ENCODE measurements at regions not wholly inside any gene's neighbourhood (a gene's known extent, or its start where the extent isn't known, plus 50 kb on each side); places are given as distances from the start of the nearest gene placed in this dataset.

DNA sequence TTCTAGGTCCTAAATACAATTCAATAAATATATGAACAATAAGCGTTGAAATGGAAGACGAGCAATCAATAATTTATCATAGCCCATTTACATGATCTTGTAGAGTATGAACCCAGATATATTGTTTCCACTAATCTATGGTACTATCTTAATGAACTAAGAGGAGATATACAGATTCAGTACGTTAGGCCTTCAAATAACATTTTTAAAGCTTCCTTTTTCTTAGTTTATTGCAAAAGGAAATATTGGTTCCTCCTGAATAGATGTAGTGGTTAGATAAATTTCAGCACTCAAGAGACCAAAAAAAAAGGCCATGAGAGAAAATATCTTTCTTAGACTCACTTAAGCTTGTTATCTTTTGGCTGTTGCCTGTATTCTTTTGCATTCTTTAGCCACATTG, 147.5 kb upstream of the PITX2 start:
- DNase-seq (ENCODE audit: low read depth in 2 of 3, low spot score in 2 of 3) = no peak

DNA sequence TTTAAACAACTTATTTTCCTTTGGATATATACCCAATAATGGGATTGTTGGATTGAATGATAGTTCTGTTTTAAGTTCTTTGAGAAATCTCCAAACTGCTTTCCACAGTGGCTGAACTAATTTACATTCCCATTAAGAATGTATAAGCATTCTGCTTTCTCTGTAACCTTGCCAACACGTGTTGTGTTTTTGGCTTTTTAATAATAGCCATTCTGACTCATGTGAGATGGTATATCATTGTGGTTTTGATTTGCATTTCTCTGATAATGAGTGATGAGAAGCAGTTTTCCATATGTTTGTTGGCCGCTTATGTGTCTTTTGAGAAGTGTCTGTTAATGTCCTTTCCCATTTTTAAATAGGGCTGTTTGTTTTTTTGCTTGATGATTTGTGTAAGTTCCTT, 155.6 kb upstream of the PITX2 start:
- DNase-seq (ENCODE audit: low read depth in 2 of 3, low spot score in 2 of 3) = no peak

DNA sequence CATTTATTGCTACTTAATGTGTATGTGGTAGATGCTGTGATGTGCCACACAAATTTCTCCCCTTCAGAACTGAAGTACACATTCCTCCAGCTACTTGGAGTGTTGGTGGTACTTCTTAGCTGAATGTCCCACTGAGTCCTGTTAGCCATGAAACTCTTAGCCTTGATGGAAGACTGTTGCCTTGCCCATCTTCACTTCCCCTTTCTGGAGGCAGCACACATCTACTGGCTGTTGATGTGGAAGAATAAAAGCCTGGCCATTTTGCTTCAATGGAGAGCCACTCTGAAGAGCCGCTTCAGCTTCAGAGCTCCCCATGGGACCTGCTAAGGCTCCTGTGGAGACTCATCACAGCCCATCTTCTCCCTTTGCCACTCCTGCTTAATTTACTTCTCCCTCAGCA, 157.7 kb upstream of the PITX2 start:
- no peak for DNase-seq (ENCODE audit: low read depth in 2 of 3, low spot score in 2 of 3)

- DNase-seq (ENCODE audit: low read depth in 2 of 3, low spot score in 2 of 3) = no peak
These were observed 159.1 kb upstream of the PITX2 start for GRCh38 chr4:110781944-110782343.

DNA sequence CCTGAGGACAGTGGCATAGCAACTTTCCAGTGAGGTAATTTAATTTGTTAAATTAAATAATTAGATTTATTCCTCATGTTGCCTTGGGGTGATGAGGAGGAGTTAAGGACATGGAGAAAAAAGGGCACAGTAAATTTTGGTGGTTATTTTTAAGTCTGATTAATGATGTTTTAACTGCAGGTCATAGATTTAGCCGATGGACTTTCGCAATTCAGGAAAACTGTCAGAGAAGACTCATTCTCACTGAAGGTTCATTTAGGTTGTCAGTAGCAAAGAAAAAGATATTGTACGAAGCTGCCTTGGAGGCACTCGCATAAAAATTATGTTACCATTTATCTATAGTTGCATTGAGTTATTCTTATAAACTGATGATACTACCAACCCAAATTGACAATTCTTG, 164.2 kb upstream of the PITX2 start:
- DNase-seq (ENCODE audit: low read depth in 2 of 3, low spot score in 2 of 3) = no peak

DNA sequence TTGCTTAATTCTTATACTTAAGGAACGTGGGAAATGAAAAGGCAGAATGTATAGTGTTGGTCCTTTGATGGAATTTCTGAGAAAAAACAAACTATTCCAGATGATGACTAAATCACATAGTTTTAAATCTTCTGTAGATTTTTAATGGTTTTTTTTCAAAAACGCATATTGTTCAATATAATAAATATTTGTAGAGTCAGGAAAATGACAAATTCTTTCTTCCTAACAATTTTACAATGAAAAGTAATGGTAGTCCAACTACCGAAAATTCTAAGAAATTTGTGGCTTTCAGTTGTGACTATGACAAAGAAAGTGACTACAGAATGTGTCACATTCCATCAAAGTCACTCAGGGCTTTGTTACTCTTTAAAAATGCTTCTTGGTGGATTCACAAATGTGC, 164.8 kb upstream of the PITX2 start:
- no peak for DNase-seq (ENCODE audit: low read depth in 2 of 3, low spot score in 2 of 3)

- no peak for DNase-seq (ENCODE audit: low read depth in 2 of 3, low spot score in 2 of 3)
These were observed 165.4 kb upstream of the PITX2 start for GRCh38 chr4:110788302-110788701.

DNA sequence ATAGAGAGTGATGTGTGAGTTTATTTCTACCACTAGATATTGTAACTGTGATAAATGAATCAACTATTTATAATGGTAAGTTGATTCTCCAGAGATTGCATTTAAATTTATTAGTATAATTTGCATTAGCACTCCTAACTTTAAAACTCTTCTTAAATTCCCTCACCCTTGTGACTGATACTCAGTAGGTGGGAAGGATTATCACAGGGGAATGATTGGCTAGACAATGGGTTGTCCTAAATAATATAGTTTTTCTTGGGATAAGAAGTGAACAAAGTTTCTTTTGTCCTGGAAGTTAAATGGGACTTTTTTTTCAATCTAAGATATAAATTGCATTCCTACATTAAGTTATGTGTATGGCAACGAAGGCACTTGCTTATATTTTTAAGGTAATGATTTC, 169.2 kb upstream of the PITX2 start:
- no peak for DNase-seq (ENCODE audit: low read depth in 2 of 3, low spot score in 2 of 3)

DNA sequence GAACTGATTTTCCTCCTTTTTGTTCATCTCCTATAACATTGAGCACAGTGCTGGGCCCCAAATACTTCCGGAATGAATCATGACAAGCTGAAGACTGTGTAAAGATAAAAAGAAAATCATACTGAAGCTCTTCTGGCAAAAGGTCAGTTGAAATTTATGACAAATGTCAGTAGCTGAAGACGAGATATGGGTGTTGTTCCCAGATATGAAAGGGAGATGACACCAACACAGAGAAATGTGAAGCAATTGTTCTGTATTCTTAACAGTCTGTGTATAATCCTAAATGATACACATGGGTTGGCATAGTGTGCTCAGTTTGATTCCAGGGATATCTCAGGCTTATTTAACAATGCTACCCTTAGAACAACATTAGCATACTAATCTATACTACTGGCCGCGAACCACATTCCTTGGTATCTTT, 170.5 kb upstream of the PITX2 start:
- no peak for DNase-seq (ENCODE audit: low read depth in 2 of 3, low spot score in 2 of 3)

- DNase-seq (ENCODE audit: low read depth in 2 of 3, low spot score in 2 of 3) = no peak
These were observed 171.1 kb upstream of the PITX2 start for GRCh38 chr4:110793890-110794554.

GRCh38 chr4:110795971-110796370, 173.1 kb upstream of the PITX2 start:
- no peak for DNase-seq (ENCODE audit: low read depth in 2 of 3, low spot score in 2 of 3)

DNA sequence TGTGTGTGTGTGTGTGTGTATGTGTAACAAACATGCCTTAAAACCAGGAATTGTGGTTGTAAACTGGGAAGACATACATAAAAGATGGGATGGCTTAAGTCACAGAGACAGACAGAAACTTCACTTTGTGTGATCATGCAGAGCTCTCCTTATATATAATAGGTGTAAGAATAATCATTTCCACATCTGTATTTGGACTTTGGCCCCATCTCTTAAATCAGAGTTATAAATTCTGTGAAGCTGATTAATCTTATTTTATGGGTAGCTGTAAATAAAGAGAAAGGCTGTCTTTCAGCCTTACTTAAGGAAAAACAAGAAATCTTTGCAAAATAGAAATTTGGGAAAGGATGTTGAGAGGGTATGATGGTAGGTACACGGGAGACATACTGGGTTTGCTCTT, 174.6 kb upstream of the PITX2 start:
- no peak for DNase-seq (ENCODE audit: low read depth in 2 of 3, low spot score in 2 of 3)

DNA sequence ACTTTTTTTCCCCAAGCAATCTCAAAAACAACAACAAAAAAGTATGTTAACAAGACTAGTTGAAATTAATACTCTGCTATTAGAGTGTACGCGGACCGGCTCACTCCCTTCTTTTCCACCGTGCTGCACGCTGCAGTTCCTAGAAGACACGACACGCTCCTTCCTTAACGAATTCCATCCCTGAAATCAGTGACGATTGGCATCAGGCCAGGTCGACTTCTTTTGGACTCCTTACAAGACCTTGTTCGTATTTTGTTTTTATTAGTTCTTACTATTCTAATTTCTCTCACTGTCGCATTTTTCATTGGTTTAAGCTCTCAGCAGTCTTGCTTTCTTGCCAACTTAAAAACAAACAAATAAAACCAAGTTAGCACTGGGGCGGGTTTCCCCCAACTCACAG, 175.8 kb upstream of the PITX2 start:
- no peak for DNase-seq (ENCODE audit: low read depth in 2 of 3, low spot score in 2 of 3)

- DNase-seq (ENCODE audit: low read depth in 2 of 3, low spot score in 2 of 3) = no peak
These were observed 176.3 kb upstream of the PITX2 start for GRCh38 chr4:110799211-110799610.

- no peak for DNase-seq (ENCODE audit: low read depth in 2 of 3, low spot score in 2 of 3)
These were observed 178.7 kb upstream of the PITX2 start for GRCh38 chr4:110801591-110801990.

DNA sequence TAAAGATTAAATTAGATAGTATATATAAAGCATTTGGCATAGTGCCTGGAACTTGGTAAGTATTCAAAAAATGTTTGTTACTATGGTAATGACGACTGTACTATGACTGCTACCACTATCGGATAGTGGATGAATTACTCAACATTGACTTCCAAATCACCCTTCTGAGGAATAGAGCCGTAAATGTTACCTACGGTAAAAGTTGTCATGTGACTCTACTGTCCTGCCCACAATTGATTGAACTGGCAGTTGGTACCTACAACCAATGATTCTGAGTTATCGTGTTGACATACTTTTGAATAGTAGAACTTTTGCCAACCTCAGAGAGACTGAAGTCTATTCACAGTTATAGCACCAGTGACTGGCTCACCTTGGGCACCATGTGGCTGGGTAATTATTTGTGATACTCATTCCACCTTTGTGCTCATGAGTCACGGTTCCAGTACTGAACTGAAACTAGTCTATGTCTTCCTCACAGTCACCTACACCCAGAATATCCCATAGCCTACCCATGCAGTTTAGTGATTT, 185.5 kb upstream of the PITX2 start:
- DNase-seq (ENCODE audit: low read depth in 2 of 3, low spot score in 2 of 3) = no peak

DNA sequence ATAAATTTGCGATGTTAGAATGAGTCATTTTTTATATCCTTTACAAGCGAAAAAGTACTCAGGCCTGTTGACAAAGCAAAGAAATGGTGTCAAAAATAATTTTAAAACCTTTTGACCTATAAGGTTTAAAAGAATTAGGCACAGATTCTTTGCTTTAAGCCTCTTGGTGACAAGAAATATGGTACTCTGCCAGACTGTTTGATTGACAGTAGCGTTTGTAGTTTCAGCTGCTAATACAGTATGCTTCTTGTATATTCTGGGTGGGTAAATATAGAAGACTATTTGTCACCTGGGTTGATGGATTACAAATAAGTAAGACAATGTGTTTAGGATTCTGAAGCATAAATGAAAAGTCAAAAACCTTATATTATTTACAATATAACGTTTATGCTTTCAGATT, 193.1 kb upstream of the PITX2 start:
- no peak for DNase-seq (ENCODE audit: low read depth in 2 of 3, low spot score in 2 of 3)

GRCh38 chr4:110816367-110816766, 193.5 kb upstream of the PITX2 start:
- DNase-seq (ENCODE audit: low read depth in 2 of 3, low spot score in 2 of 3) = no peak

DNA sequence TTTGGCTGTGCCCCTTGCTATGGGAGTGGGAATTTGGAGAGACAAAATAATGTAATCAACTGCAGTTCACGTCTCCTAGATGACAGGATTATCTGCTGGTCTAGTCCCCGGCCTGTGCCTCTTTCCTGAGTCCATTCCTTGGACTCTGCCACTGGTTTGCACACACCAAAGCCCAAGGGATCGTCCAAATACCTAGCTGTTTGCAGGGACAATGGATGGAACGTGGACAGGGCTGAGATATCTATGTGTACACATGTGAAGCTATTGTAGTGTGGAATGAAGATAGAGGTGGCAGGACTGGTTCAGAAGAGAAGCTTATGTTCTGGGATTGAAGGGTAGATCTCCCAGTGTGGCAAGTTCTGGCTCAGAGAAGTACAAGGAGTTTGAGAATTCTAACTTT, 198.3 kb upstream of the PITX2 start:
- no peak for DNase-seq (ENCODE audit: low read depth in 2 of 3, low spot score in 2 of 3)

DNA sequence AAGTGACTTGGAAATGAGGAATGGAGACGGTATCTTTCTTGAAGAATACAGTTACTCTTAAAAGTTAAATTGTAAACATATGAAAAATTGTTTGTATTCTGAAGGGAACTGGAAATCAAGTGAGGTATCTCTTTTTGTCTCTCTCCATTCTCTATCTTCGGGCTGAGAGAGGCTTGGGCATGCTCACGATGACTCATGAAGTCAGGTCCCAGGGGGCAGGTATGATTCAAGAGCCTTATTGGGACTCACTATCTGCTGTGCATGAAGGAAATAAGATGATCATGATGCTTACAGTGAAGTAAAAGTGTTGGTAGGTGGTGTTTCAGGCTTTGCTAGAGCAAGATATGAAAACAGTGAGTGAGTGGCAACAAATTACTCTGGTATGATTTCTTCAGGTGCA, 200.4 kb upstream of the PITX2 start:
- no peak for DNase-seq (ENCODE audit: low read depth in 2 of 3, low spot score in 2 of 3)

DNA sequence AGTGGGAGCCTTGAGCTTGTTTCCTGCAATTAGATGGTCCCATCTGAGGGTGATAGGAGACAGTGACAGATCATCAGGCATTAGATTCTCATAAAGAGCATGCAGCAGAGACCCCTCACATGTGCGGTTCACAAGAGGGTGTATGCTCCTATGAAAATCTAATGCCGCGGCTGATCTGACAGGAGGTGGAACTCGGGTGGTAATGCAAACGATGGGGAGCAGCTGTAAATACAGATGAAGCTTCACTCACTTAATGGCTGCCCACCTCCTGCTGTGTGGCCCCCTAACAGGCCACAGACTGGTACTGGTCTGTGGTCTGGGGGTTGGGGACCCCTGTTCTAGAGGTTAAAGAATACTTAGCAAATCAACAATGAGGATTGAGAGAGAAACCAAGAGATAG, 201.5 kb upstream of the PITX2 start:
- no peak for DNase-seq (ENCODE audit: low read depth in 2 of 3, low spot score in 2 of 3)

- no peak for DNase-seq (ENCODE audit: low read depth in 2 of 3, low spot score in 2 of 3)
These were observed 203.8 kb upstream of the PITX2 start for GRCh38 chr4:110826656-110827055.

DNA sequence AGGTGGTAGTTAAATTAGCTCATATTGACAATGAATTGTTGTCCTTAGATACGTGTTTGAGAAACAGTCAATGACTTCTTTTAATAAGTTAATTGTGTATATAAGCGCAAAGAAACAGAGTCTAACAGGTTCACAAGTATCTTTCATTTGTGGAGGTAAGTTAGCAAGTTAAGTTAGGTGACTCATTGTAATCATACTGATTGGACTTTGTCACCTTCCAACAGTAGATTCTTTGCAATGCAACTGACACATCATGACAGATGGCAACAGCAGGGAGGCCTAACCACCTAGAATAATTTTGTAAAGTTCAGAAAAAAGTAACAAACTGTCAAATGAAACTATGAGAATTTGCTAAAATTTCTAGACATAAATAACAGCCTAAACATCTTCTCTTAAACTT, 207.6 kb upstream of the PITX2 start:
- no peak for DNase-seq (ENCODE audit: low read depth in 2 of 3, low spot score in 2 of 3)

Measured in activated CD8-positive, alpha-beta memory T cell treated with anti-CD3 and anti-CD28 coated beads for 48 hours (primary cell).